ENCODE measurements at regions not wholly inside any gene's neighbourhood (a gene's known extent, or its start where the extent isn't known, plus 50 kb on each side); places are given as distances from the start of the nearest gene placed in this dataset.

- DNase-seq (ENCODE audit: low read depth, low spot score): no peak
Measured at GRCh38 chr2:145609951-145610350, 1090.0 kb upstream of the ZEB2 start.

DNA sequence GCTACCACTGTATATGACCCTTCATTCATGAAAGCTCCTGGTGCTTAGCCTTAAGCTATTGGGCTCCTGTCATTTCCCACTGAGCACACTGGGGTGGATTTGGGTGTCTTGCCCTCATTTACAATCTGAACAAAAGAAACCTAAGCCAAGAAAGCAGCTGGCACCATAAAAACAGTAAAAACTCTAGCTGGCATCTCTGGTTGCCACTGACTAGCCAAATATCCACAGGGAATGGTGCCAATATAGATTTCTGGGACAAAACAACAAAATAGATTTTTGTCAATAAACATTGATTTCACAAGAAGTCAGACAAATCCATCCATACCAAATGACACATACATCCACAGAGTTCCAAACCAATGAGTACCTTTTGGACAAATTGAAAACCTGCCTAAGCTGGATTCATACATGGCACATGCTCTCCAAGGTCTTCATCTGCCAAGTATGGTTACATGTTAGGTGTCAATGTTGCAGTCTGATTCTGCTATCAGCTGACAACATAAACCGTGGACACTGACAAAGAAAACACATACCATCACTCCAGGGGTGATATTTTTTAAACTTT, 1081.5 kb upstream of the ZEB2 start:
- no peak for DNase-seq (ENCODE audit: low read depth, low spot score)

DNA sequence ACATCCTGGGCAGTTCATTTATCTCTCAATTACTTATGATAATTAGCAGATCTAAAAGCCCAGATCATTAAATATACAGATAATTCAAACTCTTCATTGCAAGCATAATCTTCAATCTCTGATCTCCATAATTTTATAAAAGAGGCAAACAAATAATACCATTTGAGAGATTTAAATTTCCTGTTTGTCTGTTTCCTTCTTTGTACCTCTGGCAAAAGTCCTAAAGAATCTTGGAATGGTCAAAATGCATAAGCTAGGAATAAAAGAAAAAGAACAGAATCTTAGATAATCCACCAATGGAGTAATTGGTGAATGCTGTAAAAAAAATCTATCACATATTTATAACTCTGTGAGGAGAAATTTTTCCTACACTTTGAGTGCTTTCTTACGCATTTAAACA, 1080.9 kb upstream of the ZEB2 start:
- no peak for DNase-seq (ENCODE audit: low read depth, low spot score)

- DNase-seq (ENCODE audit: low read depth, low spot score): no peak
Measured at GRCh38 chr2:145599756-145600155, 1079.8 kb upstream of the ZEB2 start.

DNA sequence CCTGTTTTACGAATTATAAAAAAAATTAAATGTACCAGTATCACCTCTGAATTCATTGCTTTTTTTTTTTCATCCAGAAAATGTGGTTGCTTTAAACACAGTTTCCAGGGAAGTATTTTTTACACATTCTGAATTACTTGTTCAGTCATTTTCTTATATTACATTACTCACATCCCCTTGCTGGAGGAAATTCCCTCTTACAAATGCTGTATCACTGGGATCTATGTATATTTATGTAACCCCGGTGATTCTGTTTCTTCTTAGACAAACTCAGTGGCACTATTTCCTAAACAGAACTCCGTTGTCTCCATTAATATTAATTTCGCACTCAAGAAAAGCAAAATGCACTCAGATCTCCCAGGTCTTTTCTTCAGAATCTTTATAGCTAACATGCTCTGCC, 1078.5 kb upstream of the ZEB2 start:
- DNase-seq (ENCODE audit: low read depth, low spot score): no peak

- no peak for DNase-seq (ENCODE audit: low read depth, low spot score)
Measured at GRCh38 chr2:145597809-145598208, 1077.9 kb upstream of the ZEB2 start.

GRCh38 chr2:145597006-145597405, 1077.1 kb upstream of the ZEB2 start:
- DNase-seq (ENCODE audit: low read depth, low spot score): no peak

GRCh38 chr2:145596416-145596815, 1076.5 kb upstream of the ZEB2 start:
- no peak for DNase-seq (ENCODE audit: low read depth, low spot score)

DNA sequence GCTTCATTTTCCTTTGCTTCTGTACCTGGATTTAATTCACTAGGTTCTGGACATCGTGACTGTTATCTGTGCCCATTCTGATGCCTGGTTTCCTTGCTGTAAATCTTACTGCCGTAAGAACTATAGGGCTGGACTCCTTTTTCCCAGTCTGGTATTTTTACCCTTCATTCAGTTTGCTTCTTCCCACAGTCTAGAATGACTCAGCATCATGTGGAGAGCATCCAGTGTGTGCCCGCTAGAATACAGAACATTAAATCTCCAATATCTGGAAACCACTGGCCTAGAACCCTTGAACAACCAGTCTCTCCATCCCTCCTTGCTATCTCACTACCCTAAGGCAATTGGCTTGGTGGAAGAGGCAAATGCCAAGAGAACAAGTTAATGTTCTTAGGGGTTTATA, 1075.4 kb upstream of the ZEB2 start:
- DNase-seq (ENCODE audit: low read depth, low spot score): no peak

DNA sequence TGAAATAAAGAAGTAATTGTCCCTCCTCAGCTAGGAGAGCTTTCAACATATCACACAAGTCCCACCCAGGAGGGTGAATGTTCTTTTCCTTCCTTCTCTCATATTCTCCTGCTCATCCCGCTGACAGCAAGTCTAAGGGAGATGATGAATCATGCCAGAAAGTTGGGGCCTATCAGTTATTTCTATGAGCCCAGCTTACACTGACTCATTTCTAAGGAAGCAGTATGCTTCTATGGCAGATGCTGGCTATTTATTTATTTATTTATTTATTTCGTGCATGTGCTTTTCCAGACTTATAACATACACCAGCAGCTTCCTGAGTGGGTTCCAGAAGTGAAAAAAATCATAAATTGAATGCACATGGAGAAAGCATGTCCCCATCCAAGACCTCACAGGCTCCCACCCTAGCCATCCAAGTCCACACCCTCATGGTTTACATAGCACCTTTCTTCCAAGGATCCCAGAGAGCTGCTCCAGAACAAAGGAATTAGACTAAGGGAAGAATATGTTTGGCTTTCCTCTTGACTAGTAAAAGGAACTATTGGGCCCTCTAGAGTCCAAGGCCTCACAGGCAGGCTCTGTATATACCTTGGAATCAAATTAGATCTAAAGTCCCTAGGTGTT, 1074.2 kb upstream of the ZEB2 start:
- no peak for DNase-seq (ENCODE audit: low read depth, low spot score)

- no peak for DNase-seq (ENCODE audit: low read depth, low spot score)
Measured at GRCh38 chr2:145593280-145593679, 1073.4 kb upstream of the ZEB2 start.

GRCh38 chr2:145592361-145592760, 1072.4 kb upstream of the ZEB2 start:
- DNase-seq (ENCODE audit: low read depth, low spot score): no peak

DNA sequence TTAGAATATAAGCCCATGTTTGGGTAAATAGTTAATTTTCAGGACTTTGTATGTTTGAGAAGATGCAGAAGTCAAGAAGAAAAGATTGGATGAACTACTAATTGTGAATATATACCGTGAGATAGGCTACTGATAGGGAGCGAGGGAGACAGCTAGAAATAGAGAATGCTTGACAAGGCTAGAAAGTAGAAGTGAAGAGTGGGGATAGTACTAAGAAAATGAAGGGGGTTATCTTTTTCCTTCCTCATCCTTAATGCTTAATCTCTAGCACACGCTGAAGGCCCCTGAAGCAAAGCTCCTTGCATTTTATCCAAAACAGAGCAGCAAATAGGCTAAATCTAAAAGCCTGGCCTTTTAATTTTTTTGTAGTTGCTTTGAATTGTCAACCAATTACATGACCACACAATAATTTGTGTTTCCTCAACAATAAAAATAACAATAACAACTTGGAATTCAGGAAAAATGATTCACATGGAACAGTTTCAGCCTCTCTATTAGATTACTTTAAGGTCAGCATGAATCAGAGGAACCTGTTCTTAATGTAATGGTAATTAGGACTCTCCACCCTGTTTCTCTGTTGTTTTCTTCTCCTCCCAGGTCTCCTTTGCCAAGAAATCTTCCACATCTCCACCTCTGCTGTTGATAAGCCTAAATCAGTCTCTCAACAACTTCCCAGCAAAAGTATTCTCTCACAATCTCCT, 1071.3 kb upstream of the ZEB2 start:
- no peak for DNase-seq (ENCODE audit: low read depth, low spot score)

- DNase-seq (ENCODE audit: low read depth, low spot score): no peak
Measured at GRCh38 chr2:145587922-145588321, 1068.0 kb upstream of the ZEB2 start.

- DNase-seq (ENCODE audit: low read depth, low spot score): no peak
Measured at GRCh38 chr2:145584353-145584752, 1064.4 kb upstream of the ZEB2 start.

- DNase-seq (ENCODE audit: low read depth, low spot score): no peak
Measured at GRCh38 chr2:145573608-145574007, 1053.7 kb upstream of the ZEB2 start.

DNA sequence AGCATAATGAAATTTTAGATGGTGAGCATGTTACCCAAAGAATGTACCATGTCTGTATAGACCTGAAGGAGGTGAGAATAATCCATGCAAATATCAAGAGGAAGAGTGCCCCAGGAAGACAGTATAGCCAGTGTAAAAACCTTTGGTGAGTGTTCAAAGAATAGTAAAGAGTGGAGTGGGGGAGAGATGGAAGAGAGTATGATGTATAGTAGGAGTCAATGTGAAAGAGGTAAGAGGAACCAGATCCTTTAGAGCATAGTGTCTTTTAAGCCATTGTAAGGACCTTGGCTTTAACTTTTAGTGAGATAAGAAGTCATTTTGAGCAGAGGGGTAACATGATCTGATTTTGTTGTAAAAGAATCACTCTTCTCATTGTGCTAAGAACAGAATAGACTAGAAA, 1052.3 kb upstream of the ZEB2 start:
- no peak for DNase-seq (ENCODE audit: low read depth, low spot score)

DNA sequence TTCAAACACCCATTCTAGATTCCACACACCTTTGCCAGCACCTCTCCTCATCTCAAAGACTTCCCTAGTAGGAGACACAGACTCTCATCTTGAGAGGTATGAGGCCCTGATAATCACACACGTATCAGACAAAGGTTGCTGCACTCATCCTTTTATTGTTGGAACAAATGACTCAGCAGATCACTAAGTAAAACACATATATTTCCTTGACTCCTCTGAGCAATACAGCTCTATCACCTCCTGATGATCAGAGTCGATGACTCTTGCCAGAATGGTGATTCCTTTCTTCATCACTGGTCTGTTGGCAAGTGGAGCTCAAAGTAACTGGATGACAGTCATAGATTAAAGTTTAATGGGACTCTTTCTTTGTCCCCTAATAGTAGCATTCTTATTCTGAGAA, 1049.2 kb upstream of the ZEB2 start:
- no peak for DNase-seq (ENCODE audit: low read depth, low spot score)

- DNase-seq (ENCODE audit: low read depth, low spot score): no peak
Measured at GRCh38 chr2:145563741-145564615, 1044.1 kb upstream of the ZEB2 start.

DNA sequence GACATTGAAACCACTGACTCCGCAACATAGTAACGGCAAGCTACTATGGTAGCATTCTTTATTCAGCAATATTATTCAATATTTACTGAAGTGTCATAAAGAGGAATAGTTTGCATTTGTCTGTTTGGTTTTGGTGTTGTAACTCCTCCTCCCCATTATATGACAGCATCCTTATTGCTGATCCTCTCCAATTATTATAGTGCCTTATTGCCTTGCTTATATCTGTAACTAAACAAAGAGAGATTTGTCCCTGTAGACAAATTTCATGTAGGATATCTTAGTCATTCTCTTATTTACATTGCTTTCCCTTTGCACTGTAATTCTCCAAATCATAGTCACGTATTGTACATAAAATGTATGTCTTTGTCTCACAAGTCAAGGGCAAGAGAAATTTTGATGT, 1041.2 kb upstream of the ZEB2 start:
- no peak for DNase-seq (ENCODE audit: low read depth, low spot score)

DNA sequence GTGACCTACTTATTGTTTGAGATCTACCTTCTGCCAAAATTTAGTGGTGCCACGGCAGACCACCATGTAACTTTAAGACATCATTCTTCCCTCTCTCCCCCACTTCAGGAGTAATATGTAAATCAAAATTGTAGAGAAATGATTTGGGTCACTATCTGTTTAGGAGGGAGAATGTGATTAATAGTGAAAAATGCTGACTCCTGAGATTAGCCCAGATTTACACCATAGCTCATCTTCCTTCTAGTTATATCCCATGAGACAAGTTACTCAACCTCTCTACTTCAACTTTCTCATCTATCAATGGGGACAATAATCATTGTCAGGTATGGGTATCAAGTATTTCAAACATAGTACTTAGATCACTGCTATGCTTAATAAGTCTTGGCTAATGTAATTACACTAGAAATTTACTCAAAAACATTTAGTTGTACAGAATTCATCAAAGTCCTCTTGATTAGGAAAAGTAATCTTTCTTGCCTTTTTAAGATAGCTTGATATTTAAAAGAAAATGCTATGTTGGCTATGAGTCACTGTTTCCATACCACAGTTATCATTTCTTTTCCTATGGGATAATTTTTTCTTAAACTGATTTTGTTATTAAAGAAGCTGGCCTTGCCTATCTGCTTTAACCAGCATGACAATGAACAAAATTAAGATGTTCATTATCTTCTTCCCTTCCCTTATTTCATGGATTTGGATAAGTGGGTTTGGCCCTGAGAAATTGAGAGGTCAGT, 1038.9 kb upstream of the ZEB2 start:
- no peak for DNase-seq (ENCODE audit: low read depth, low spot score)

DNA sequence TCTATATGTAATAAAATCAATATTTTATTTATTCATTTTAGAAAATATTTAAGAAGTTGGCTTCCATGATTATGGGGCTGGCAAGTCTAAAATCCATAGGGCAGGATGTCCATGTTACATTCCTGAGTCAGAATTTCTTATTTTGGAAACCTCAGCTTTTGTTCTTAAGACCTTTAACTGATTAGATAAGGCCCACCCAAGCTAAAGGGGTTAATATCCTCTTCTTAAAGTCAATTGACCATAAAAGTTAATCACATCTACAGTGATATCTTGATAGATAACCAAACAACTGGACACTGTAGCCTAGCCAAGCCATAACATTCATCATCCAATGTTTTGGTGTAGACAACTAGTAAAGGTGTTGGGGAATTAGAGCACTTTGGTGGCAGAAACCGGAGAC, 1035.4 kb upstream of the ZEB2 start:
- no peak for DNase-seq (ENCODE audit: low read depth, low spot score)
